Bronchial epithelial cell (primary cell): ENCODE measurements at regions not wholly inside any gene's neighbourhood (a gene's known extent, or its start where the extent isn't known, plus 50 kb on each side); places are given as distances from the start of the nearest gene placed in this dataset.

Experiments used
- DNase-seq: peaks from one replicate; pipeline ENCODE4 v3.0.0-alpha.2; 2010; ENCODE audit warnings: low read depth
- FAIRE-seq: peaks from 2 replicates; lab custom pipeline; 2011; peaks lifted over from hg19 to GRCh38; lab: Jason Lieb, UNC
- H3K27me3 ChIP-seq: 2 replicates; pipeline ENCODE4 v1.5.1; 2011; ENCODE audit warnings: low read length; ENCODE audit not compliant: control insufficient read depth, insufficient read depth
- H3K36me3 ChIP-seq: 2 replicates; pipeline ENCODE4 v1.5.1; 2011; ENCODE audit warnings: low read length; ENCODE audit not compliant: control insufficient read depth, insufficient read depth
- H3K4me3 ChIP-seq: 2 replicates; pipeline ENCODE4 v1.5.1; 2011; ENCODE audit warnings: mild to moderate bottlenecking, low read depth, low read length, control low read depth
- TF ChIP-seq, protein P1 (sequence below): IDR thresholded peaks from 2 replicates; pipeline ENCODE4 v1.5.1; 2011; ENCODE audit warnings: mild to moderate bottlenecking, moderate library complexity, low read length, control low read depth, inconsistent platforms; ENCODE audit not compliant: insufficient read depth, severe bottlenecking

DNA sequence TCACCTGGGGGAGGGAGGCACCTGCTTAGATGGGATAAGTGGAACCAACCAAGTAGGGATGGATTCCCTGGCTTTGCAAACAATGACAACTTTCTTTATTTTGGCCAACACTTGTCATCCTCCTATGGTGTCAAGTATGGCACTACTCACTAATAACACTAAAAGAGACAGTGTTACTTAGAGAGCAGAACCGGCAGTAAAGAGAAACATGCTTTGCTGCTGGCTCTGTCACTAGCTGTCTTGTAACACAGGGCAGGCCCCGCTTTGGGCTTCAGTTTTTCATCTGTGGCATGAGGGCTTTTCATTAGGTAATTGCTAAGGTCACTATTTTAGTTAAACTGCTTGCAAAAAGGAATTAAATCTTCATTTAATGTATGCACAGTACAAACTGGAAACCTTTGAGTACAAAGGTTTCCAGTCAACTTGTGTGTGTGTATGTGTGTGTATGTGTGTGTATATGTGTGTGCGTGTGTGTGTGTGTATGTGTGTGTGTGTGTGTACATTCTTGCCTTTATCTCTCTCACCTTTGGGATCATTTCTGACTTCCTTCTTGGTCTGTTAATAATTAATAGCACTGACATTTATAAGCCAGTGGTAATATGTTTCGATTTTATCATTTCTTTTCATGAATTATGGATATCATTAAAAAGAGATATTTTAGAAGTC is 64.7 kb downstream of the BTBD3 start:
- Histone ChIP-seq H3K27me3 (no peaks in the 10 kb centered on the region), H3K4me3 (no peak overlapping the region), H3K36me3 (no peaks in the 10 kb centered on the region)
- FAIRE-seq (no peak), DNase-seq (no peak)
- TF ChIP-seq, protein P1, sequence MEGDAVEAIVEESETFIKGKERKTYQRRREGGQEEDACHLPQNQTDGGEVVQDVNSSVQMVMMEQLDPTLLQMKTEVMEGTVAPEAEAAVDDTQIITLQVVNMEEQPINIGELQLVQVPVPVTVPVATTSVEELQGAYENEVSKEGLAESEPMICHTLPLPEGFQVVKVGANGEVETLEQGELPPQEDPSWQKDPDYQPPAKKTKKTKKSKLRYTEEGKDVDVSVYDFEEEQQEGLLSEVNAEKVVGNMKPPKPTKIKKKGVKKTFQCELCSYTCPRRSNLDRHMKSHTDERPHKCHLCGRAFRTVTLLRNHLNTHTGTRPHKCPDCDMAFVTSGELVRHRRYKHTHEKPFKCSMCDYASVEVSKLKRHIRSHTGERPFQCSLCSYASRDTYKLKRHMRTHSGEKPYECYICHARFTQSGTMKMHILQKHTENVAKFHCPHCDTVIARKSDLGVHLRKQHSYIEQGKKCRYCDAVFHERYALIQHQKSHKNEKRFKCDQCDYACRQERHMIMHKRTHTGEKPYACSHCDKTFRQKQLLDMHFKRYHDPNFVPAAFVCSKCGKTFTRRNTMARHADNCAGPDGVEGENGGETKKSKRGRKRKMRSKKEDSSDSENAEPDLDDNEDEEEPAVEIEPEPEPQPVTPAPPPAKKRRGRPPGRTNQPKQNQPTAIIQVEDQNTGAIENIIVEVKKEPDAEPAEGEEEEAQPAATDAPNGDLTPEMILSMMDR = no peak

DNA sequence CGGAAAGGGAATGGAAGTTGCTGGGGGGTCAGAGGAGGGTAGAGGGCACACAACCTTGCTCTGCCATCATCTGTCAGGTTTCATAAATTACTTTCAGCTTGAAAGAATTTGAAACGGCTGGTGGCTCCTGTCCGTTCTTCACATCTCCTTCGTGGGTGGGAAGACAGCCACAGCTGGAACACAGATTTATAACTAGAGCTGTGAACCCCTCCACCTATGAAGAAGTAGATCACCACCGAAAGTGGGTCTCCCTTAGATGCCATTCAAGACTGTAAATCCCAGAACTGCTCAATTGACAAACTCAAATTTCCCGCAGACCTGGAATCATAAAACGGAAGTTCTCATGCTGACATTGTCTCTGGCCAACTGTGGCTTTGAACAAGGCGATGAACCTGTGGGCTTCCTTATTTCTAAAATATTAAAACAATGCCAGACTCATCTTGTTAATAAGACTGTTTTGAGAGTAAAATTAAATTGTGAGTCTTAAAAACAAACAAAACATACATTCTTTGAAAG is 65.3 kb downstream of the BTBD3 start:
- TF ChIP-seq, protein P1 = no peak
- H3K36me3 ChIP-seq = no peaks in the 10 kb centered on the region
- DNase-seq (no peak), FAIRE-seq (no peak)
- H3K4me3 ChIP-seq = no peak overlapping the region
- no peaks in the 10 kb centered on the region for H3K27me3 ChIP-seq

DNA sequence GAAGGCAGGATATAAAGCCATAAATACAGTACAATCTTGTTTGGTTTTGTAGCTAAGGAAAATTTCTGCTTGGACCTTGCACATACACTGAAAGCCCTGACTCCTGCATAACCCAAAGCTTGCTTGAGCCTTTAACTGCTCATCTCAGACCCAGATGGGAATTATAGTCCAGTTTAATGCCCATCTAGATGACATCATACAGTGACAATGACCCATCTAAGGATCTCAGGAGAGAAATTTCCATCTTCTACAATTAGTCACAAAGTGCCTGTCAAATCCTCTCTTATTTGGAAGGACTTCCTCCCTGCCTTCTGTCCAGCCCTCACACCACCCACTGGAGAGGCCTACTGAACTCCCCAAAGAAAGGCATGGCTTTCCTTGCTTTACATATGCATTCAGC is 69.3 kb downstream of the BTBD3 start:
- Histone ChIP-seq H3K36me3 (no peaks in the 10 kb centered on the region), H3K27me3 (no peaks in the 10 kb centered on the region), H3K4me3 (no peak overlapping the region)
- DNase-seq = no peak
- no peak for FAIRE-seq
- TF ChIP-seq, protein P1 = no peak

DNA sequence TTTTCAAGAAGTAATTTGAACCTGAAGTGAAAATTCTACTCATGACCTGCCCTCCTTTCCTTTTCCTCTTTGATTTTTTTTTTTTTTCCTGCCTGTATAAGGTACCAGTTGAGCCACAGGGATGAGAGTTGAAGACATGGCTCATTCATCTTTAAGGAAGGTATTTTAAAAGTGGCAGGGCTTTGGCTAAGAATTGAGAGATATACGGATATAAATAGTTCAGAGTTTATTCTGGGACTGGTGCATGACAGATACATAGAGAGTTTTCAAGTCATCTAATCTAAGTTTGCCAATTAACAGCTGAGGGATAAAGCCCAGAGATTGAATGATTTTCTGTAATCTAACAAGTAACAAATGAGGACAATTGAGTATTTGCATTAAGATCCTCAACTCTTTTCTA is 69.8 kb downstream of the BTBD3 start:
- TF ChIP-seq, protein P1 = no peak
- DNase-seq = no peak
- no peak for FAIRE-seq
- H3K27me3 ChIP-seq = no peaks in the 10 kb centered on the region
- no peaks in the 10 kb centered on the region for H3K36me3 ChIP-seq
- H3K4me3 ChIP-seq = no peak overlapping the region

DNA sequence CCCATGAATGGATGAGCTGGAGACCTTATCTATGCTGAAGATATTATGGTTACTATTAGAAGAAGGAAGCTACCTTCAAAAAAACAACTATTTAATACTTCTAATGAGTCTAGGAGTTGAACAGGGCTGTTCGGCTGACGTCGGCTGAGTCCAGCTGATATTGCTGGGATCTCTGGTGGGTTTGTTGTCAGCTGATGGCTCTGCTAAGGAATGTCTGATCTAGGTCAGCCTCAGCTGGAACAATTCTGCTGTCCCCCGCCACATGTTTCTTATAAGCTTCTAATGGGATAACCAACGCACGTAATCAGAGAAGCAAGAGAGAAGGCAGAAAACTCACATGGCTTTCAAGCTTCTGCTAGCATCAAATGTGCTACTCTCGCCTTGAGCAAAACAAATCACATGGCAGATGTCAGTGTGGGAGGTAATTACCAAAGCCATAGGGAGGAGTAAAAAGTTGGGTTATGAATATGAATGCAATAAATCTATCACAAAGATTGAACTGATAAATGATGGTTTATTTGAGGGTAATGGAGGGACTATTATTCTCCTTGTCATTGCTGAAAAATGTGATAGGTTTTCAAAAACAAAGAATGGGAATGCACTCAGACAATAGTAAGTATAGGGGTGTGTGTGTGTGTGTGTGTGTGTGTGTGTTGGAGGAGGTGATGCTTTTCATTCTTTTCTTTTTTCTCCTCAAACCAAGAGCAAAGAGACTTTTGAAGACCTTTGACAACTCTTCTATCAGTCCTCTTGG is 71.5 kb downstream of the BTBD3 start:
- no peak overlapping the region for H3K4me3 ChIP-seq
- H3K27me3 ChIP-seq = no peaks in the 10 kb centered on the region
- TF ChIP-seq, protein P1 = no peak
- no peaks in the 10 kb centered on the region for H3K36me3 ChIP-seq
- FAIRE-seq (no peak), DNase-seq (no peak)
